Stimulated activated CD8-positive, alpha-beta memory T cell treated with anti-CD3 and anti-CD28 coated beads, Interleukin-15, amount 100 ng/mL, for 24 hours (primary cell): ENCODE measurements at regions not wholly inside any gene's neighbourhood (a gene's known extent, or its start where the extent isn't known, plus 50 kb on each side); places are given as distances from the start of the nearest gene placed in this dataset.

Experiments used
- DNase-seq: peaks from one replicate; pipeline ENCODE4 v3.0.0-alpha.2; 2020; ENCODE audit warnings: low read depth

- DNase-seq: no peak
Observed at GRCh38 chr10:126783806-126784557, 113.5 kb upstream of the C10orf90 start.

GRCh38 chr10:126787201-126787600 is 116.7 kb upstream of the C10orf90 start:
- DNase-seq: no peak

GRCh38 chr10:126795318-126795717 is 109.9 kb upstream of the DOCK1 start:
- DNase-seq: no peak

- DNase-seq: no peak
Observed at GRCh38 chr10:126798649-126799048, 106.6 kb upstream of the DOCK1 start.

- no peak for DNase-seq
Observed at GRCh38 chr10:126803394-126803793, 101.8 kb upstream of the DOCK1 start.

- DNase-seq: no peak
Observed at GRCh38 chr10:126804396-126804795, 100.8 kb upstream of the DOCK1 start.

GRCh38 chr10:126806498-126806897 is 98.7 kb upstream of the DOCK1 start:
- no peak for DNase-seq

- DNase-seq: no peak
Observed at GRCh38 chr10:126806991-126807702, 98.1 kb upstream of the DOCK1 start.

- no peak for DNase-seq
Observed at GRCh38 chr10:126808103-126808502, 97.1 kb upstream of the DOCK1 start.

- no peak for DNase-seq
Observed at GRCh38 chr10:126813432-126813831, 91.8 kb upstream of the DOCK1 start.

- no peak for DNase-seq
Observed at GRCh38 chr10:126833542-126833941, 71.7 kb upstream of the DOCK1 start.

GRCh38 chr10:126836009-126836408 is 69.2 kb upstream of the DOCK1 start:
- DNase-seq: no peak

- DNase-seq: no peak
Observed at GRCh38 chr10:126838316-126838715, 66.9 kb upstream of the DOCK1 start.

GRCh38 chr10:126839094-126839761 is 66.0 kb upstream of the DOCK1 start:
- no peak for DNase-seq

GRCh38 chr10:126840576-126841135 is 64.6 kb upstream of the DOCK1 start:
- no peak for DNase-seq

- DNase-seq: no peak
Observed at GRCh38 chr10:126841341-126841895, 63.8 kb upstream of the DOCK1 start.

- no peak for DNase-seq
Observed at GRCh38 chr10:126842356-126842755, 62.9 kb upstream of the DOCK1 start.

GRCh38 chr10:126842836-126843235 is 62.4 kb upstream of the DOCK1 start:
- no peak for DNase-seq

- DNase-seq: no peak
Observed at GRCh38 chr10:126843299-126843934, 61.8 kb upstream of the DOCK1 start.

- no peak for DNase-seq
Observed at GRCh38 chr10:126844406-126844805, 60.8 kb upstream of the DOCK1 start.

- DNase-seq: no peak
Observed at GRCh38 chr10:126846469-126846868, 58.8 kb upstream of the DOCK1 start.

- no peak for DNase-seq
Observed at GRCh38 chr10:126846959-126847358, 58.3 kb upstream of the DOCK1 start.
